ES-I3 (cell line): ENCODE measurements at regions not wholly inside any gene's neighbourhood (a gene's known extent, or its start where the extent isn't known, plus 50 kb on each side); places are given as distances from the start of the nearest gene placed in this dataset.

ENCODE experiments used
- H3K36me3 ChIP-seq: 2 replicates; pipeline ENCODE4 v1.6.1; 2013; ENCODE audit warnings: mild to moderate bottlenecking, low read length, control low read depth, moderate library complexity; ENCODE audit not compliant: insufficient read depth
- H3K4me1 ChIP-seq: 2 replicates; pipeline ENCODE4 v1.6.1; 2013; ENCODE audit warnings: mild to moderate bottlenecking, control low read depth, low read length; ENCODE audit not compliant: insufficient read depth
- H3K9ac ChIP-seq: 2 replicates; pipeline ENCODE4 v1.6.1; 2013; ENCODE audit warnings: low read depth, mild to moderate bottlenecking, low read length, moderate library complexity
- H3K9me3 ChIP-seq: 2 replicates; pipeline ENCODE4 v1.6.1; 2013; ENCODE audit warnings: mild to moderate bottlenecking, low read length, moderate library complexity; ENCODE audit not compliant: control insufficient read depth, insufficient read depth

- Histone ChIP-seq H3K9me3 (no peaks in the 10 kb centered on the region), H3K36me3 (no peaks in the 10 kb centered on the region), H3K4me1 (0 out of 2 replicates have a peak, but pooled peaks cover 3% of the 10 kb centered on the region), H3K9ac (no peak overlapping the region)
Measured at GRCh38 chr13:99104396-99104795, 96.3 kb upstream of the UBAC2 start.

- Histone ChIP-seq H3K4me1 (0 out of 2 replicates have a peak, but pooled peaks cover 3% of the 10 kb centered on the region), H3K9me3 (no peaks in the 10 kb centered on the region), H3K9ac (no peak overlapping the region), H3K36me3 (no peaks in the 10 kb centered on the region)
Measured at GRCh38 chr13:99105160-99105559, 95.5 kb upstream of the UBAC2 start.

GRCh38 chr13:99113351-99113750 lies 87.3 kb upstream of the UBAC2 start:
- no peaks in the 10 kb centered on the region for H3K4me1 ChIP-seq
- H3K9me3 ChIP-seq: no peaks in the 10 kb centered on the region

DNA sequence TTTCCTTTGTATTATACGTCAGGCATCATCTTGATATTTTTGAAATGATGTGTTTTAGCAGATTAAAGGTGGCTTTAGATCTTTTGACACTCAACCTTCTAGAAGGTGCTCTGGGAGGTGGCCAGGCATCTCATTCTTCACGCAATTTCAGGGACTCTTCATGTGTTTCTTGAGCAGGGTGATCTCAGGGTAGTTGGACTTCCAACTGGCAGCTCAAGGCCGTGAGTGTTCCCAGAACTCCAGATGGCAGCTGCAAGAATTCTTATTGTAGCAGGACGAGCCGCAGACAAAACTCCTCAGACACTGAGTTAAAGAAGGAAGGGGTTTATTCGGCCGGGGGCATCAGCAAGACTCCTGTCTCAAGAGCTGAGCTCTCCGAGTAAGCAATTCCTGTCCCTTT lies 82.5 kb upstream of the UBAC2 start:
- Histone ChIP-seq H3K4me1 (peaks cover 4% of the 10 kb centered on the region; the same call in 1 of the 2 replicates), H3K9ac (no peak overlapping the region), H3K36me3 (no peaks in the 10 kb centered on the region), H3K9me3 (no peaks in the 10 kb centered on the region)

More at GRCh38 chr13:99113351-99113750, 87.3 kb upstream of the UBAC2 start:
- H3K9ac ChIP-seq: no peak overlapping the region
- no peaks in the 10 kb centered on the region for H3K36me3 ChIP-seq

- Histone ChIP-seq H3K4me1 (peaks cover 4% of the 10 kb centered on the region; the same call in 1 of the 2 replicates), H3K9ac (no peak overlapping the region), H3K36me3 (no peaks in the 10 kb centered on the region)
Measured at GRCh38 chr13:99119656-99120055, 81.0 kb upstream of the UBAC2 start.

DNA sequence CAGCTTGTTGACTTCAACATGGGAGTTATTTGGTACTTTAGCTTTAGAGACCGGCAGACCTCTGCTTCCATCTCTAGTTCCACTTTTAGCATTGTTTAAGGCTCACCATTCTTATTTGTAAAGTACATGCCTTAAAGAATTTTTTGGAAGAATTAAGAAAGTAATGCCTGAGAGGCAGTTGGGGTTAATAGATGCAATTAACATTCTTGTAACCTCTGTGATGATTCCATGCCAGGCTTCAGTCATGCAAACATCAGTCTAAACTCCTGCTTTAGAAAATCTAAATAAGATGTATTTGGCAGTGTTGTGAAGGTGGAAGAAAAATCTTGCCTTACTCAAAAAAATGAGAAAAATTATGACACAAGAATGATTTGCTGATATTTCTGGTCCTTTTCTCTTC lies 79.9 kb upstream of the UBAC2 start:
- Histone ChIP-seq H3K4me1 (peaks cover 4% of the 10 kb centered on the region; the same call in 1 of the 2 replicates), H3K36me3 (no peaks in the 10 kb centered on the region), H3K9me3 (no peaks in the 10 kb centered on the region), H3K9ac (no peak overlapping the region)

More at GRCh38 chr13:99119656-99120055, 81.0 kb upstream of the UBAC2 start:
- H3K9me3 ChIP-seq: no peaks in the 10 kb centered on the region

DNA sequence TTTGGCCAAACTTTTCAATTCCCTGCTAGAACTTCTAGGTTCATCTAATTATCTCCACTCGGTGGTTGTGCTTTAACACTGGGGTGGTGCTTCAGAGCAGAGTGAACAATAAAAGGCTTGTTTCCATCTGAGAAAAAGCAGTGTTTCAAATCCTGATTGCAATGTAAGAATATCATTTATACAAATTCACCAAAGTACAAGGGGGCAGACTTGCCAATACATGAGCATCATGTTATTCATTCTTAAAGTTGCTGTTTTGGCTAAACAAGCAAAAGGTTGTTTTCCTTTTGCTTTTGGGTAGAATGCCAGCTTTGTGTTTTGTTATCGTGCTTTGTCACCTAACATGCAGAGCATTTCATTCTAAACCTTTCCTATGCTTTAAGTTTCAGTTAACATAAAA lies 78.5 kb upstream of the UBAC2 start:
- H3K4me1 ChIP-seq: peaks cover 4% of the 10 kb centered on the region; the same call in 1 of the 2 replicates
- no peaks in the 10 kb centered on the region for H3K36me3 ChIP-seq
- H3K9ac ChIP-seq: no peak overlapping the region
- no peaks in the 10 kb centered on the region for H3K9me3 ChIP-seq

DNA sequence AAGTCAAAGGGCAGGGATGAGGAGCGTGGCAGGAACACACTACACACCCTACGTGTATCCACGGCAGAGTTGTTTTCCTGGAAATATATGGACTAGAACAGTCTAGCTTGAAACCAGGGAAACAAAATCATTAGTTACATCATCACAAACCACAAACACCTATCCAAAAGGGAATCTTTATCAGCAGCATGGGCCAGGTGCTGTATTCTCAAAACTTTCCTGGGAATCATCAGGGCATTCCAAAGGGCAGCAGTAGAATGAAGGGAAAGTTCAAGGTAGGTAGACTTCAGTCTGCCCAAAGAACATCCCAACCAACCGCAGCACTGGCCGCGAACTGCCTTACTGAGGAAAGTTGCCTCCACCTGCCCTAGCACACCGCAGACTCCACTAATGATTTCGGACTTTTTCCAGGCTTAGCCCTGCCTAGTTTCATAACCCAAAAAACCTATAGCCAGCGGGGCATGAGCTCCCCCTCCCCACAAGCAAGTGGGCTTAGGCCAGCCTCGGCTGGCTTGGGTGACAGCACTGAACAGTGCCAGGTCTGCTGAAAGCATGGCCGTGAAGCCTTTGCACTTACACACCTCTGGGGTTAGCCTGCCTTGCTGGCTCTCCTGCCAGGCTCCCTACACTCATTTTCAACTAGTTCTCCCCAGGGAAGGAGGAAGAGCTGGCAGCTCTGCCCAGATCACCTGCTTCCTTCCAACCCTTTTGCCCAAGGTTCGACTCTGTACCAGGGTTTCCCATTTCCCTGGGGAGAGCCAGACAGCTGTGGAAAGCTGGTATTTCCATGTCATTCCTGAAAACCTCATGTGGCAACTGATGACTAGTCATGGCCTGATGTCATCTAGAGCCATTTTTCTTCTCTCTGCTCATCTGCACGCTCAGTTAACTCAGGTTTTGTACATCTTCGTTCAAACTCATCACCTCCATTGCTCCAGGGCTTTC lies 77.3 kb upstream of the UBAC2 start:
- Histone ChIP-seq H3K9me3 (no peaks in the 10 kb centered on the region), H3K4me1 (peaks cover 4% of the 10 kb centered on the region; the same call in 1 of the 2 replicates), H3K36me3 (no peaks in the 10 kb centered on the region), H3K9ac (no peak overlapping the region)

DNA sequence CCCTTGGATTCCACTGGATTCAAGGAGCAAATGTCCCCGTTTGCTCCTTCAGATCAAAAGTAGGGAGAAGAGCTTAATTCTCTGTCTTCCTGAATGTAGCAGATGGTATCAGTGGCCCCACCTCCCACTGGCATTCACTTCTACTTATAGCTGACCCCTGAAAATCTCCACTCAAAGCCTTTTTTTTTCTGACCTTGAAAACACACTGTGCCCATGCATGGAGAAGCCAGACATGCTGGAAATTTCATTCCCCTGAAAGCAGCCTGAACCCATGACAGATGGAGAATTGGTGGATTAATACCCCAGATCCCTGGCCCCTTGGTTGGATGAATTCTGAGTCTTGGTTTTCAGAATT lies 76.6 kb upstream of the UBAC2 start:
- no peak overlapping the region for H3K9ac ChIP-seq
- H3K4me1 ChIP-seq: peaks cover 4% of the 10 kb centered on the region; the same call in 1 of the 2 replicates
- no peaks in the 10 kb centered on the region for H3K9me3 ChIP-seq
- H3K36me3 ChIP-seq: no peaks in the 10 kb centered on the region

- peaks cover 4% of the 10 kb centered on the region; the same call in 1 of the 2 replicates for H3K4me1 ChIP-seq
- H3K9me3 ChIP-seq: no peaks in the 10 kb centered on the region
- no peak overlapping the region for H3K9ac ChIP-seq
- H3K36me3 ChIP-seq: no peaks in the 10 kb centered on the region
Measured at GRCh38 chr13:99124794-99125316, 75.8 kb upstream of the UBAC2 start.

DNA sequence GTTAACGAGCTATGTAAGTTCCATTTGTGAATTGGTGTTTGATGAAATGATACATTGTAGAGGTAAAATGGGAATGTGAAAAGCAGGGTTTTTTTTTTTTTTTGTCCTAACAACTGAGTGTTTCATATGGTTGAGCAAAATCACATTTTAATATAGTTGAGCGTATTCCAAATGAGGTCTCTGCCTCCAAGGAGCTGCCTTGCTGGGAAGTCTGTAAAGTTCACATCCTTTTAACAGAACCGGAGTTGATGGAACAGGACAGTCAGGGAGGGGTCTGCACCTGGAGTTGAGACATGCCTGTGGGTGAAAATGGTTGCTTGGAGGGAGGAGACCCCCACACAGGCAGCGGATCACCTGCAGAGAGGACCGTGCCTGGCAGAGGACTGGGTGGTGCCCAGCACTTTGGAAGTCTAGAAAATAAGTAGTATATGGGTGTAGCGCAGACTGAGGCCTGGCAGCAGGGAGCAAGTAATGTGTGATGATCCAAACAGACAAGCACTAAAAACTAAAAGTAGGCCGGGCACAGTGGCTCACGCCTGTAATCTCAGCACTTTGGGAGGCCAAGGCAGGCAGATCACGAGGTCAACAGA lies 75.2 kb upstream of the UBAC2 start:
- Histone ChIP-seq H3K9me3 (no peaks in the 10 kb centered on the region), H3K4me1 (peaks cover 4% of the 10 kb centered on the region; the same call in 1 of the 2 replicates), H3K9ac (no peak overlapping the region), H3K36me3 (no peaks in the 10 kb centered on the region)

DNA sequence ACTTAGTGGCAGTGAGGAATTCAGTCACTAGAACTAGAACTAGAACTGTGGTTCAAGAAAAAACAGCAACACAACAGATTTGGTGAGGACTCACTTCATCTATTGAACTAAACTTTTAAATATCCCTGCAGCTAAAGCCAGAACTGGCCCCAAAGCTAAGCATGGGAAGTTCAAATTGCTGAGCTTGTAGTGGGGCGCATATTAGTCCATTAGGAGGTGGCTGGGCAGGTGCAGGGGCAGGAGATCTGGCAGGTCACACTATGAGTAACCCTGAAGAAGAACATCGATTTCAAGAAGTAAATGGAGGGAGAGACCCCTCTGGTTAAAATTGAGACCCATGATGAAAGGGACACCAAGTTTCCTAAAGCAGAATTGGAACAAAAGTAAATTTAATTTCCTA lies 73.8 kb upstream of the UBAC2 start:
- H3K4me1 ChIP-seq: no peaks in the 10 kb centered on the region
- H3K9ac ChIP-seq: no peak overlapping the region
- H3K36me3 ChIP-seq: no peaks in the 10 kb centered on the region

DNA sequence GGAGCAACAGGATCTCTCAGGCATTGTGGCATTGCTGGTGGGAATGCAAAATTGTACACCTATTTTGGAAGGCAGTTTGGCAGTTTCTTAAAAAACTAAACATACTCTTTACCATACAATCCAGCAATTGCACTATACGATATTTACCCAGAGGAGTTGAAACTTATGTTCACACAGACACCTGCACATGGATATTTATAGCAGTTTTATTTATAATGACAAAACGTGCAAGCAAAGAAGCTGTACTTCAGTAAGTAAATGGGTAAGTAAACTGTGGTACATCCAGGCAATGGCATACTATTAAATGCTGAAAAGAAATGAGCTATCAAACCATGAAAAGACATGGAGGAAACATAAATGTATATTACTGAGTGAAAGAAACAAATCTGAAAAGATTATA lies 71.6 kb upstream of the UBAC2 start:
- Histone ChIP-seq H3K4me1 (no peaks in the 10 kb centered on the region), H3K9ac (no peak overlapping the region), H3K36me3 (no peaks in the 10 kb centered on the region), H3K9me3 (no peaks in the 10 kb centered on the region)

More for the DNA sequence above, 73.8 kb upstream of the UBAC2 start:
- no peaks in the 10 kb centered on the region for H3K9me3 ChIP-seq

DNA sequence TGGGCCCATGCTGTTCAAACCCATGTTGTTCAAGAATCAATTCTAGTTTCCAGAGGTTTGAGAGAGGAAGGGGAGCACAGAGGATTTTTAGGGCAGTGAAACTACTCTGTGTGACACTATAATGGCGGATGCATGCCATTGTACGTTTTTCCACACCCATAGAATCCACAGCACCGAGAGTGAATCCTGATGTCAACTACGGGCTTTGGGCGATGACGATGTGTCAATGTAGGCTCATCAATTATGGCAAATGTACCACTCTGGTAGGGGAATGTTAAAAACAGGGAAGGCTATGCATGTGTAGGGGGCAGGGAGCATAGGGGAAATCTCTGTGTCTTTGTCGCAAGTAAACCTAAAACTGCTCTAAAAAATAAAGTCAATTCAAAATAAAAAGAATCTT lies 70.7 kb upstream of the UBAC2 start:
- H3K4me1 ChIP-seq: no peaks in the 10 kb centered on the region
- H3K9me3 ChIP-seq: no peaks in the 10 kb centered on the region
- H3K9ac ChIP-seq: no peak overlapping the region
- no peaks in the 10 kb centered on the region for H3K36me3 ChIP-seq
